ENCODE measurements at regions not wholly inside any gene's neighbourhood (a gene's known extent, or its start where the extent isn't known, plus 50 kb on each side); places are given as distances from the start of the nearest gene placed in this dataset.
A peak's percentile ranks its signal among the peaks of the same experiment; 100 is the strongest.
"Not testable (repeated sequence)": the region's sequence is repeated elsewhere in the genome, so short reads cannot be mapped to it uniquely, and the experiment has no call there.

DNA sequence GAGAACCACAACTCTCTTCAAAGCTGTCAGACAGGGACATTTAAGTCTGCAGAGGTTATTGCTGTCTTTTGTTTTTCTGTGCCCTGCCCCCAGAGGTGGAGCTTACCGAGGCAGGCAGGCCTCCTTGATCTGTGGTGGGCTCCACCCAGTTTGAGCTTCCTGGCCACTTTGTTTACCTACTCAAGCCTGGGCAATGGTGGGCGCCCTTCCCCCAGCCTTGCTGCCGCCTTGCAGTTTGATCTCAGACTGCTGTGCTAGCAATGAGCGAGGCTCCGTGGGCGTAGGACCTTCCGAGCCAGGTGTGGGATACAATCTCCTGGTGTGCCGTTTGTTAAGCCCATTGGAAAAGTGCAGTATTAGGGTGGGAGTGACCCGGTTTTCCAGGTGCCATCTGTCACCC lies 822.1 kb downstream of the KCNMA1 start:
- not testable (repeated sequence) for DNase-seq

- DNase-seq, result no peak
These were observed 826.2 kb downstream of the KCNMA1 start for GRCh38 chr10:76811430-76811829.

GRCh38 chr10:76788452-76788811 lies 849.2 kb downstream of the KCNMA1 start:
- DNase-seq, result no peak

DNA sequence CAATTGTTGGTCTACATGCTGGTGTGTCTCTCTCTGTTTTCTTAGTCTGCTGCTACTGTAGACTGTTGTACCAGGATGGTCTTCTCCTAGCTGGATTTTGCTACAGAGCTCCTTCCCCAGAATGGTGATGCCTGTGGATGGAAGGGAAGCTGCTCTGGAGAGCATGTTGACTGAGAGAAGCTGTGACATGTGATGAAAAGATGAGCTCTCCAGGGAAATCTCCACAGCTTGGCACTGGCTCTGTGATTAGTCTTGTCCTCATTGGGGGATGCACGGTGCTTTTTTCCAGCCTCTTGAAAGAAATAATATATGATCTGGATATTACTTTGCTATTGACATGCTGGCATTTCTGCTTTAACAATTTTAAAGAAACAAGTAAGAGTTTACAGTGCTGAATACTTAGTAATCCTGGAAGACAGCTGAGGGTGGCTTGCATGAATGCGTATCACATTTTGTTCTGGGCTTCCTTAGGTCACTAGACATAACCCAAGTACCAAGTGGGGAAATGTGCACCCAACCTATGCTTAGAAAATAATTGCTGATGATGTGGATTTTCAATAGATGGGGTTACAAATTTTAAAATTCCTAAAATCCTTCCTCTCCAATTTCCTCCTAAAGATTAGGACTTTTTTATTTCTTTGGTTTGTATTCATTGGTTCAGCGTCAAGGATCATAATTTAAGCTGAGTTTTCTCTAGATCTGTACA lies 849.7 kb downstream of the KCNMA1 start:
- DNase-seq, result no peak

GRCh38 chr10:76786504-76787072 lies 851.0 kb downstream of the KCNMA1 start:
- no peak for DNase-seq

DNA sequence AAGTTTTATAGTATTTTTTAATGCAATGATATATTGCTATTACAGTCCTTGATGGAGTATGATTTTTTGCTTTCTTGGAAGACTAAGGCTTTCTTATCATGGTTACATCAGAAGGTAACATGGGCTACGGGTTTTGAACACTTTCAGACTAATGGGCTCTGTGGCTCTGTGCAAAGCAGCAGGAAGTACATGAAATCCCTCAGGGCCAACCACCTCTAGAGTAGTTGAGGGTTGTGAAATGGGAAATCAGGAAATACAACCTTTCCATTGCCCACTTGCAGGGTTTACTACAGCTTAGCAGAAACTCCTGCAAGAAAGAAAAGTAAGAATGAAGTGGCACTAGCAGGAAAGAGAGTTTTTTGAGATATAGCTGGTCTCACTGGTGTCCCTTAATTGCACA lies 853.5 kb downstream of the KCNMA1 start:
- DNase-seq, result no peak

DNA sequence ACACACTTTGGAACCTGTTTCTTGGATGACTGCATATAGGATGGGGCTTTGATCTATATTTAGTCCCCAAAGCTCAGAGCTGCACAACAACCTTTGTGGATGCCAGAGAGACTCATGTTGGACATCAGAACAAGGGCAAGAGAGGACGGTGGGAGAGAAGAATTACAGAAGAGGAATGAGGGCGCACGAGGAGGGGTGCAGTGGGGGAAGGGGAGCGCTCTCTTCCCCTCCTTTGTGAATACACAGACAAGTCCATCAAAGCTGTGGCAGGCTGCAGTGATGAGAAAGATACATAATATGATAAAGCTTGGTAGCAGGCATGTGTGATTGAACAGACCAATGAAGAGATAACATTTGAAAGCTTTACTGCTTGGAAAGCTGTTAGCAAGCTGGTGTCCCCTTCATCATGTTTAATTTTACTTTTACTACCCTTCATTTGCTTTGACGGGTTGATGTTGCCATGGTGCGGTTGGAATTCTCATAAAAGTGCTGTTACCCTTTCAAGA lies 857.8 kb downstream of the KCNMA1 start:
- no peak for DNase-seq

GRCh38 chr10:76778914-76779795 lies 858.5 kb downstream of the KCNMA1 start:
- DNase-seq, result no peak

DNA sequence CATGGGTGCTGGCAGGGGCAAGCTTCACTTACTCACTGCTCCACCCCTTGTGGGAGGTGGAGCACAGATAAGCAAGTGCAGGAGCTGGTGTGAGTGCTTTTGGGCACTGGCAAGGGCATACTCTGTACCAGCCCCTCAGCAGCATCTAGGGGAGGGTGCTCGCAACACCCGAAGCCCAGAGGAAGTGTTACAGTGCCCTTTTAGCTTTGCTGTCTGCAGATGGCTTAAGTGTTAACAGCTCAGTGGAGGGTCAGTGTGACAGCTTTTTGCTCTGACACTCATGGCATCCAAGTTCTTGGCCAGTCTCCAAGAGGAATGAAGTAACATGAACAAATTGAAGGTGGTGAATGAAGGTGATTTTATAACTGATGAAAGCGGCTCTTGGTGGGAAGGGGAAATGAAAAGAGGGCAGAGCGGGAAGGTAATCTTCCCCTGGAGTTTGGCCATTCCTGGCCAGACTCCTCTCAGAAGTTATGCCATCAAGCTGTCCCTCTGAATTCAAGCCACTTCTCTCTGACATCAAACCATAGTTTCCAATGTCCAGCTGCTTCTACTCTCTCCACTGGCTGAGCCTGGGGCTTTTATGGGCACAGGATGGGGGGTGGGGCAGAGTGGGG lies 862.5 kb downstream of the KCNMA1 start:
- no peak for DNase-seq

DNA sequence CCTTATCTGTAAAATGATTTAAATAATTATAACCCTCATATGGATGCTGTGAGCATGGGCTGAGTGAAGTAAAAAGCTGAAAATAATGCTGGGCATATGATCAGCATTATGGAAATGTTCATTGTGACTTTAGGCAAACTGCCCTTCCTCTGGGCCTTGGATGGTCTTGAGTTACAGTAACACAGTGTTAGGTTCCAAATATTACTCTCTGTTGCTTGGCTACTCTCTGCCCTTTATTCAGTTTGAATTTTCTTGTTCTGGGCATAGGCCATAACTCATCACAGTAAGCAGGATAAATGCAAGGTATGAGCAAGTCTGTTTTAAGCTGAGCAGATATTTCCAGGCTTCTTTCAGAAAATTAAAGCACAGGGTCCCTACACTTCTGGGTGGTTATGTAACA lies 868.0 kb downstream of the KCNMA1 start:
- DNase-seq, result no peak

DNA sequence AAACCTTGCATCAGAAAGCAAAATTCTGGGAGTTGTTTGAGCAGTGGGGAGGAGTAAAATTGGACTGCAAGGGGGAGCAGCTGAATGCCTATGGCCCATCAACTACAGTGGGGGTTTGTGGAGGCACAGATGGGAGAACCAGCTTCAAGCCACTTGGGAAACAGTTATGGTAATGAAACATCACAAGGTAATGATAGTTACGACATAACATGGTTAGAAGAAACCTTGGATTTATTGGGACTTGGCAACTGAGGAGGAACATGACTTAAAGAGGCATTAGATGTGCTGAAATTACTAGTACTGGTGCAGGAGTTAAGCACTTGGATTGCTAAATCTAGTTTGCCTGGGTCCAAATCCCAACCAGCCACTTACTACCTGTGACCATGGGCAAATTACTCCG lies 868.4 kb downstream of the KCNMA1 start:
- no peak for DNase-seq

DNA sequence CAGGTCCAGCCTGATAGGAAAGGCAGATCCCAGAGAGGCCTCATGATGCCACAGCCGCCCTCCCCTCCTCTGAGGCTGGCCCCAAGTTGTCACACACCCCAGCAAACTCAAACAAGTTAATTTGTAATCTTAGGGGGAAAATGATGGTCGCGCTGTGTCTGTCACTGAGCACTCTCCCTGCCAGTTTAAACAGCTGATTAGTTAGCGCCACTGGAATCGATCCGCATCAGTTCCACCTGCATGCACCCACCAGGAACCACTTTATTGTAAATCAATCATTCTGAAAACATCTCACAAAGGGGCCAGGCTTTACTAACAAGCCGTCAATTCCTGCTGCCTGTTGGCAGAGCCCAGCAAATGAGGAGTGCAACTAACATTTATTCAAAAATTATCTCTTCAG lies 870.9 kb downstream of the KCNMA1 start:
- DNase-seq, result no peak

DNA sequence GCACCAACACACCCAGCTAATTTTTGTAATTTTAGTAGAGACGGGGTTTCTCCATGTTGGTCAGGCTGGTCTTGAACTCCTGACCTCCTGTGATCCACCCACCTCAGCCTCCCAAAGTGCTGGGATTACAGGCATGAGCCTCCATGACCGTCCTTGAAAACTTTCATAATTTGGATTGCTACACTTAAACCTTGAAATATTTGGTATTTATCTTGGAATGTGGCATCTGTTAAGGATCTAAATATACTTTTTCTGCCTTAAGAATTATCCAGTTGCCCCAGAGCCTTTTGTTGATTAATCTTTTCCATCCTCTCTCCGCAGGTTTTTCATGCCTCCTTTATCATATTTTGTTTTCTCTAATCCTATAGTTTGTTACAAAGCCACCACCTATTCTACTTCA lies 872.7 kb downstream of the KCNMA1 start:
- not testable (repeated sequence) for DNase-seq

- DNase-seq, result no peak
These were observed 873.4 kb downstream of the KCNMA1 start for GRCh38 chr10:76764177-76764576.

DNA sequence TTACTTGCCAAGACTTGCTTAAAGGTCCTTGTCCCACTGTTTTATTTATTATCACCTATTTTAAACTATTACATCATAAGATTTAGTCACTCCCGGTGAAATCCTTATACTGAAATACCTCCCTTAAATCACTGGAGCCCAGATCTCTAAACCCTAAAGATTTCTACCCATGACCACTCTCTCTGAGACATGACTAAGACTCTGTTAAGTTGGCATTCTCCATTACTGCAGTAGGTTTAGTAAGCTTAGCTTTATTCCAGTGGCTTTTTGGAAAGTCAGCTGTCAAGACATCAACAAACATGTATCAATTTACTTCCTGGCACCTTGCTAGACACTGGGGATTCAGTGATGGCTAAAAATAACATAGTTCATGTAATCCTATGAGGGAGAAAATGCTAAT lies 874.2 kb downstream of the KCNMA1 start:
- peak; percentile 12 for DNase-seq

- no peak for DNase-seq
These were observed 877.9 kb downstream of the KCNMA1 start for GRCh38 chr10:76759681-76760080.

- DNase-seq, result no peak
These were observed 894.4 kb downstream of the KCNMA1 start for GRCh38 chr10:76743169-76743568.

DNA sequence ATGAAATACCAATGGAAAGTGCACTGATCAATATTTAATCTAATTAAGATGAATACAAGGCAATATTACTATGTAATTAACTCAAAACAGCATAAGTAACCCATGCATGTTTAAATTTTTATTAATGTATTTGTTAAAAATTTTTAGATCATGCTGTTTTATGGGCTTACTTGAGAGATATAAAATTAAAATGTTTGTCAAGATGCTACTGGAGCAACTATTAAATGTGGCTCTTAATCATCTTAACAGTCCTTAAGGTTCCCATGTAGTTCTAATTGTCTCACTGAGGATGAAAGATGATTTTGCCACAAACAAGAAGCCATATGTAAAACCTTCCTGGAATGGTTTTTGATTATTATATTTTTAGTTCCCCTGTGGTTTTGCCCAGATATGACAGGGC lies 897.1 kb downstream of the KCNMA1 start:
- DNase-seq, result no peak

DNA sequence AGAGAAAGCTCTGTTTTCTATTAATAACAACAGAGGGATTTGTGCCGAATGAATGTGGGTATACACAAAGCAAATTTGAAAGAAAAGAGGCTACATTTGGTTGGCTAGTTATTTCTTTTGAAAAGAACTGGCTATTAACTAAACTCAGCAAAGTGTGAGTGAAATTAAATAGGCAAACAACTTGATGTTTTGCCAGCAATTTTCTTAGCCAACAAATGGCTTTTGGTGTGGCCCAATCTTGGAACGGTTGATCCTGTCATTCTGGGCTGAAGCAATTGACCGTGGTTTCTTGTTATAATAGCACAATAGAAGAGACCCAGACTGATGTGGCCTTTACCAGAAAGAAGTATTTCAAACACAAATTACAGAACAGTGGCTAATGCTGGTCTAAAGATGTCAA lies 898.6 kb downstream of the KCNMA1 start:
- no peak for DNase-seq

- no peak for DNase-seq
These were observed 900.6 kb downstream of the KCNMA1 start for GRCh38 chr10:76736815-76737618.

- DNase-seq, result no peak
These were observed 901.2 kb downstream of the KCNMA1 start for GRCh38 chr10:76736392-76736791.

DNA sequence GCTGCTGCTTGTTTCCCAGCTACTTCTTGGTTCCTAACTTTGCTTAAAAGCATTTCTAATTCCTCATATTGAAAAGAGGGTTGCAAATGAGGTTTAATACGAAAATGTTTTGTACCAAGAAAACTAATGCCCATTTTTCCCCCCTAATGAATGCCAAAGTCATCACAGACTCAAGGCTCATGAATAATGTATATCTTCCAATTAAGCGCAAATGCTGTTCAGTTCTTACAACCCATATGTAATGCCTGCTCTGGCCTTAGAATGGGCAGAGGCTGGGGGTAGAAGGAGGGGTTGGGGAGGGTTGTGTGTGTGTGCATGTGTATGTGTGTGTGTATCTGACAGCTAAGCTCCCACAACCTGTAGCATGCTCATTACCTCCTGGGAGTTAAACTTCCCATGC lies 901.7 kb downstream of the KCNMA1 start:
- DNase-seq, result peak; percentile 76
